ENCODE measurements at regions not wholly inside any gene's neighbourhood (a gene's known extent, or its start where the extent isn't known, plus 50 kb on each side); places are given as distances from the start of the nearest gene placed in this dataset.
"Not testable (repeated sequence)": the region's sequence is repeated elsewhere in the genome, so short reads cannot be mapped to it uniquely, and the experiment has no call there.

- in situ Hi-C loops (cut with HindIII; ENCODE audit: low pct_unique_long_range_greater_than_20kb, low sequenced_read_pairs), result no loop called here
- DNase-seq (ENCODE audit: low read depth in 1 of 2, low spot score in 1 of 2), result no peak
- TF ChIP-seq JUND (IDR thresholded peaks at IDR 0.05; ENCODE audit: low read depth), result no peak
Observed at GRCh38 chr17:68676856-68677255, 75.7 kb upstream of the FAM20A start.

DNA sequence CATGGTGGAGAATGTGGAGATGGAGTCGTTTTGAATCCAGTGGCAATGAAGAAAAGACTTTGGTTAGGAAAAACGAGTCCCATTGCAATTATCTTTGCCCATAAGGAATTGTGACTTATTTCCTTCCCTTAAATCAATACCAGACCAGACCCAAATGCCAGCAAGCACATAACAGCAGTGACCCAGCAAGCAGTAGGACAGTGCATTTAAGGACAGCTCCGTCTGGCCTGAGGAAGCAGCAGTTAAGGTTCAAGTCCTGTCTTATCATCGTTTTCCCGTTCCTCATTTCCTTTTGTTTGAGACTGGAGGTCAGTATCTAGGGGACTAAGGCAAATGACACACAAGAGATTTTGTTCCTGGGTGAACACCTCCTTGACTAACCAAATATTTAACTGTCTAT lies 74.6 kb upstream of the FAM20A start:
- in situ Hi-C loops (cut with HindIII; ENCODE audit: low pct_unique_long_range_greater_than_20kb, low sequenced_read_pairs), result no loop called here
- no peak for TF ChIP-seq JUND (IDR thresholded peaks at IDR 0.05; ENCODE audit: low read depth)
- no peak for DNase-seq (ENCODE audit: low read depth in 1 of 2, low spot score in 1 of 2)

GRCh38 chr17:68674029-68674925 lies 73.1 kb upstream of the FAM20A start:
- TF ChIP-seq JUND (IDR thresholded peaks at IDR 0.05; ENCODE audit: low read depth), result no peak
- in situ Hi-C loops (cut with HindIII; ENCODE audit: low pct_unique_long_range_greater_than_20kb, low sequenced_read_pairs), result no loop called here
- no peak for DNase-seq (ENCODE audit: low read depth in 1 of 2, low spot score in 1 of 2)

DNA sequence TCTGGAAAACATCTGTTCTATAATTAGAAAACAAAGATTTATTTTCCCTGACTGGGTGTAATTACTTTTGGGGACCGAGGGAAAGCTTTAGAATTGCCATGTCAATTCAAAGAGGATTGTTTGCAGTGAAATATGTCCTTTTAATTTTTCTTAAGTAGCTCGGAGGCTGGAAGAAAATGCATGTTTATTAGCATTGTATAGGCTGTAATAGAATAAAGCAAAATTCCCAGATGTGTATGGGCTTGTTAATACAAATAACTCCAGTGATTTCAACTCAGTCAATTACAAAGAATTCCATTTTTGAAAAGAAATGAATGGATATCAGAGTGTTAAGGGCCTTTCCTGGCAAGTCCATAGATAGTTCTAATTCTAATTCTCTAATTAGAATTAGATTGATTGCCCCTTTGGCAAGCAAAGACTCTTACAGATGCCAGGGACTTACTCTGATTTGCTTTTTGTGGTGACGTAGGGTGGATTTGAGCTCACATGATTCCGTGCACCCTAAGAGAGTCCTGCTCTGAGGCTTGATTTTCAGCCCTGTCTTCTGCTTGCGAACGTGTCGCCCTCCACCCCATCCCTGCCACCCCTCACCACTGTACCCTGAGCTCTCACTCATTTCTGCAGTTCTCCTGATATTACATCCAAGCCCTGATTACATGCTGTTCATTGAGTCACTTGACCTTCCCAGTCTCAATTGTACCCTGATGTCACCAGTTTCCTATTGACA lies 70.0 kb upstream of the FAM20A start:
- TF ChIP-seq JUND (IDR thresholded peaks at IDR 0.05; ENCODE audit: low read depth), result no peak

DNA sequence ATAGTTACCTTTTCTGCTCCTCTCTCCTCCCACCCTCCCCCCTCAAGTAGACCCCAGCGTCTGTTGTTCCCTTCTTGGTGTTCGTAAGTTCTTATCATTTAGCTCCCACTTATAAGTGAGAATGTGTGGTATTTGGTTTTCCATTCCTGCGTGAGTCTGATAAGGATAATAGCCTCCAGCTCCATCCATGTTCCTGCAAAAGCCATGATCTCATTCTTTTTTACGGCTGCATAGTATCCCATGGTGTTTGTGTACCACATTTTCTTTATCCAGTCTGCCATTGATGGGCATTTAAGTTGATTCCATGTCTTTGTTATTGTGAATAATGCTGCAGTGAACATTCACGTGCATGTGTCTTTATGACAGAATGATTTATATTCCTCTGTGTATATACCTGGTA lies 65.3 kb upstream of the FAM20A start:
- DNase-seq (ENCODE audit: low read depth in 1 of 2, low spot score in 1 of 2); in situ Hi-C loops (cut with HindIII; ENCODE audit: low pct_unique_long_range_greater_than_20kb, low sequenced_read_pairs): not testable (repeated sequence)

More for the DNA sequence above, 70.0 kb upstream of the FAM20A start:
- in situ Hi-C loops (cut with HindIII; ENCODE audit: low pct_unique_long_range_greater_than_20kb, low sequenced_read_pairs), result no loop called here
- no peak for DNase-seq (ENCODE audit: low read depth in 1 of 2, low spot score in 1 of 2)

GRCh38 chr17:68665373-68665772 lies 64.2 kb upstream of the FAM20A start:
- no peak for TF ChIP-seq JUND (IDR thresholded peaks at IDR 0.05; ENCODE audit: low read depth)
- in situ Hi-C loops (cut with HindIII; ENCODE audit: low pct_unique_long_range_greater_than_20kb, low sequenced_read_pairs), result no loop called here
- no peak for DNase-seq (ENCODE audit: low read depth in 1 of 2, low spot score in 1 of 2)

GRCh38 chr17:68662479-68662878 lies 61.3 kb upstream of the FAM20A start:
- in situ Hi-C loops (cut with HindIII; ENCODE audit: low pct_unique_long_range_greater_than_20kb, low sequenced_read_pairs), result no loop called here
- TF ChIP-seq JUND (IDR thresholded peaks at IDR 0.05; ENCODE audit: low read depth), result no peak
- no peak for DNase-seq (ENCODE audit: low read depth in 1 of 2, low spot score in 1 of 2)

- in situ Hi-C loops (cut with HindIII; ENCODE audit: low pct_unique_long_range_greater_than_20kb, low sequenced_read_pairs), result no loop called here
- DNase-seq (ENCODE audit: low read depth in 1 of 2, low spot score in 1 of 2), result no peak
- TF ChIP-seq JUND (IDR thresholded peaks at IDR 0.05; ENCODE audit: low read depth), result no peak
Observed at GRCh38 chr17:68662037-68662432, 60.9 kb upstream of the FAM20A start.

GRCh38 chr17:68661265-68662036 lies 60.3 kb upstream of the FAM20A start:
- DNase-seq (ENCODE audit: low read depth in 1 of 2, low spot score in 1 of 2), result no peak
- no peak for TF ChIP-seq JUND (IDR thresholded peaks at IDR 0.05; ENCODE audit: low read depth)
- in situ Hi-C loops (cut with HindIII; ENCODE audit: low pct_unique_long_range_greater_than_20kb, low sequenced_read_pairs), result no loop called here

- in situ Hi-C loops (cut with HindIII; ENCODE audit: low pct_unique_long_range_greater_than_20kb, low sequenced_read_pairs), result no loop called here
- TF ChIP-seq JUND (IDR thresholded peaks at IDR 0.05; ENCODE audit: low read depth), result no peak
- no peak for DNase-seq (ENCODE audit: low read depth in 1 of 2, low spot score in 1 of 2)
Observed at GRCh38 chr17:68660302-68660701, 59.1 kb upstream of the FAM20A start.

DNA sequence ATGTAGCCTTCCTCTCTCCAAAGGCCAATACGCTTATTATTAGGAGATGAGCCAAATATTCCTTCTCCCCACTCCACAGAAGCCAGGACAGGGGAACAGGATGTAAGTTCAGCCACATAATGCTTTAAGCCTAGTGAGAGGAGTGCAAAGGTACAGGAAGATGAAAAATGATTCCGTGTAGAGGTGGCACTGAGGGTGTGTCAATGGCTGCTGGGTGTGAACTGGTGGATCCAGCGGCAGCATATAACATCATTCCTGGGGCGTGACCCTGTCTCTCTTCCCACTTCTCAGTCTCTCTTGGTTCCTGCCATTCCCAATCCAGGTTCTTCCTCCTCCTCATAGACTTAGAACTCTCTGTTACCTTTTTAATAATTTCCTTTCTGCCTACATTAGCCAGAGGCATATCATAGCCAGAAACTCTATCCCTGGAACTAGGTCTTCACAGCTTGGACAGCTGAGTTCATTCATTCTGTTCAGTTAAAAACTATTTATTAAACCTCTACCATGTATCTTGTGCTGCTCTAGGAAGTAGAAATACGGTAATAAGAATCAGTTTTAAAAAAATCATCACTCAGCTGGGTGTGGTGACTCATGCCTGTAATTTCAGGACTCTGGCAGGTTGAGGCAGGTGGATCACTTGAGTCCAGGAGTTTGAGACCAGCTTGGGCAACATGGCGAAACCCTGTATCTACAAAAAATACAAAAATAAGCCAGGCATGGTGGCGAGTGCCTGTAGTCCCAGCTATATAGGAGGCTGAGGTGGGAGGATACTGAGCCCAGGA lies 58.0 kb upstream of the FAM20A start:
- in situ Hi-C loops (cut with HindIII; ENCODE audit: low pct_unique_long_range_greater_than_20kb, low sequenced_read_pairs), result no loop called here
- no peak for DNase-seq (ENCODE audit: low read depth in 1 of 2, low spot score in 1 of 2)
- TF ChIP-seq JUND (IDR thresholded peaks at IDR 0.05; ENCODE audit: low read depth), result no peak

GRCh38 chr17:68657576-68657975 lies 56.4 kb upstream of the FAM20A start:
- no peak for TF ChIP-seq JUND (IDR thresholded peaks at IDR 0.05; ENCODE audit: low read depth)
- no peak for DNase-seq (ENCODE audit: low read depth in 1 of 2, low spot score in 1 of 2)
- in situ Hi-C loops (cut with HindIII; ENCODE audit: low pct_unique_long_range_greater_than_20kb, low sequenced_read_pairs), result no loop called here

Data from T47D (cell line).